HFF-Myc (cell line): ENCODE measurements at regions not wholly inside any gene's neighbourhood (a gene's known extent, or its start where the extent isn't known, plus 50 kb on each side); places are given as distances from the start of the nearest gene placed in this dataset.
"Not testable (repeated sequence)": the region's sequence is repeated elsewhere in the genome, so short reads cannot be mapped to it uniquely, and the experiment has no call there.

Experiments used
- DNase-seq: peaks from one replicate; pipeline ENCODE4 v3.0.0-alpha.2; 2011; ENCODE audit warnings: low read depth; ENCODE audit errors: extremely low read depth
- H3K4me3 ChIP-seq: replicated peaks from 2 replicates; pipeline ENCODE4 v1.5.1; 2011; ENCODE audit warnings: low read depth, mild to moderate bottlenecking, control low read depth, low read length
- CTCF ChIP-seq: IDR thresholded peaks from 2 replicates; pipeline ENCODE4 v1.5.1; 2012; ENCODE audit warnings: mild to moderate bottlenecking, low read depth, low read length, control low read depth; ENCODE audit errors: missing control alignments

- not testable (repeated sequence) for H3K4me3 ChIP-seq, DNase-seq
These were observed 51.2 kb upstream of the MB21D2 start for GRCh38 chr3:192968901-192969300.

GRCh38 chr3:192980632-192981031 lies 63.0 kb upstream of the MB21D2 start:
- DNase-seq: no peak
- no peak for TF ChIP-seq CTCF

DNA sequence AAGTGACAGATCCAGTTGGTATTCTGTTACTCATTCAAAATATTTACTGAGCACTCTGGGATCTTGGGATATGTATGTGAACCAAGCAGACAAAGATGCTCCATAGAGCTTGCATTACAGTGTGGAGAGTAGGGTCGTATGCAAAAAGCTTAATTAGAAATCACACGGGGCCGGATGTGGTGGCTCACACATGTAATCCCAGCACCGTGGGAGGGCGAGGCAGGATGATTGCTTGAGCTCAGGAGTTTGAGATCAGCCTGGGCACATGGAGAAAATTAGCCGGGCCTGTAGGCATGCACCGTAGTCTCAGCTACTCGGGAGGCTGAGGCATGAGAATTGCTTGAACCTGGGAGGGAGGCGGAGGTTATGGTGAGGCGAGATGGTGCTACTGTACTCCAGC lies 68.7 kb upstream of the MB21D2 start:
- no peak overlapping the region for H3K4me3 ChIP-seq
- DNase-seq: no peak
- TF ChIP-seq CTCF: no peak

More at GRCh38 chr3:192980632-192981031, 63.0 kb upstream of the MB21D2 start:
- no peak overlapping the region for H3K4me3 ChIP-seq

DNA sequence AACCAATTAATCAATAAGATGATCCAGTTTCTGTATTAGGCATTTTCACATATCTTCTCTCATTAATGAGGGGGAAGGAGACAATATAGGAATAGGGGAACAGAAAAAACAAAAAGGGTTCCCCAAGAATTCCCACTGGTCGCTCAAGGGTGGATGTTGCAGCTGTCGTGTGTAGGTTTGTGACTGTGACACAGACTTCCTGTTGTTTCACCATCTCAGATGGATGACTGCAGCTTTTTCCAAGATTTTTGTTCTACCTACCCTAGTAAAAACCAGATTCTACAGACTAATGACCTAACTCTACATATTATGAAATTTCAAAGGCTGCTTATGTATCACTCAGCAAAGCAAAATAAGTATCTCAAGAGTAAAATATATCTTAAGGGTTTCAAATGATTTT lies 73.7 kb upstream of the MB21D2 start:
- TF ChIP-seq CTCF: no peak
- no peak for DNase-seq
- H3K4me3 ChIP-seq: no peak overlapping the region

- DNase-seq: no peak
- no peak for TF ChIP-seq CTCF
- no peak overlapping the region for H3K4me3 ChIP-seq
These were observed 74.7 kb upstream of the MB21D2 start for GRCh38 chr3:192992361-192992760.

DNA sequence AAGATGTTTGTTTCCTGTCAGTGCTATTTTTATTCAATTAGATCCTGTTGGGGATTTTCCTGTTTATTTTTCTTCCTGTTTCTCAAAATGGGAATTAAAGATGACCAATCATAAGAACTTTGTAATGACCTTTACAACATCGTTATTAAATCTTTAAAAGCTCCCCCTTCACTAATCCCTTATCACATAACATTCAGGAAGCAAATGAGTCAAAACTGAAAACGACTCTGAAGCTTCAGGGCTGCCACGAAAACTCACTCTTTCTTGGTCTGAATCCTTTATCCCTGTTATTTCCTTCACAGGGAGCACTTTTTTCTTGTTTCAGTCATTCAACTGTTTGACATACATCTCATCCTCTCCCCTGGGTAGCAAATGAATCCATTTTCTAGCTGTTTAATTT lies 75.8 kb upstream of the MB21D2 start:
- TF ChIP-seq CTCF: no peak
- DNase-seq: no peak
- no peak overlapping the region for H3K4me3 ChIP-seq

DNA sequence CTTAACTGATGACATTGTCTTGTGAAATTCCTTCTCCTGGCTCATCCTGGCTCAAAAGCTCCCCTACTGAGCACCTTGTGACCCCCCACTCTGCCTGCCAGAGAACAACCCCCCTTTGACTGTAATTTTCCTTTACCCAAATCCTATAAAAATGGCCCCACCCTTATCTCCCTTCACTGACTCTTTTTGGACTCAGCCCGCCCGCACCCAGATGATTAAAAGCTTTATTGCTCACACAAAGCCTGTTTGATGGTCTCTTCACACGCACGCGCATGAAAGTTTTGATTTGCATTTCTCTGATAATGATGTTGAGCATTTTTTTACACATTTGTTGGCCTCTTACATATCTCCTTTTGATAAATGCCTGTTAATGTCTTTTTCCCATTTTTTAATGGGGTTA lies 83.5 kb upstream of the MB21D2 start:
- H3K4me3 ChIP-seq, DNase-seq: not testable (repeated sequence)

- H3K4me3 ChIP-seq, DNase-seq: not testable (repeated sequence)
These were observed 86.0 kb upstream of the MB21D2 start for GRCh38 chr3:193003624-193004023.

DNA sequence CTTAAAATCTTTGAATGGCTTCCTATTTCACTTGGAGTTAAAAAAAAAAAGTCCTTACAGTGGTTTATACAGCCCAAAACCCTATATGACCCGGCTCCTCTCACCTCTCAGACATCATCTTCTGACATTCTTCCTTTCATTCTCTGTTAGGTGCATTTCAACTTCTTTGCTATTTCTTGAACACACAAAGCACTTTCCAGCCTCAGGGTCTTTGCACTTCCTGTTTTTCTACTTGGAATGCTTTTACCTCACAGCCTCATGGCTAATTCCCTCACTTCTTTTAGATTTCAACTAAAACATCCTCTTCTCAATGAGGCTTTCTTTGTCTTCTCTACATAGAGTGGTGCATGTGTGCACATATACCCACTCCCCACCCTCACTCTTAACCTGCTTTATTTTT lies 91.0 kb upstream of the MB21D2 start:
- DNase-seq: no peak
- no peak for TF ChIP-seq CTCF

More for the DNA sequence above, 91.0 kb upstream of the MB21D2 start:
- H3K4me3 ChIP-seq: no peak overlapping the region
